ENCODE measurements at regions not wholly inside any gene's neighbourhood (a gene's known extent, or its start where the extent isn't known, plus 50 kb on each side); places are given as distances from the start of the nearest gene placed in this dataset.

DNA sequence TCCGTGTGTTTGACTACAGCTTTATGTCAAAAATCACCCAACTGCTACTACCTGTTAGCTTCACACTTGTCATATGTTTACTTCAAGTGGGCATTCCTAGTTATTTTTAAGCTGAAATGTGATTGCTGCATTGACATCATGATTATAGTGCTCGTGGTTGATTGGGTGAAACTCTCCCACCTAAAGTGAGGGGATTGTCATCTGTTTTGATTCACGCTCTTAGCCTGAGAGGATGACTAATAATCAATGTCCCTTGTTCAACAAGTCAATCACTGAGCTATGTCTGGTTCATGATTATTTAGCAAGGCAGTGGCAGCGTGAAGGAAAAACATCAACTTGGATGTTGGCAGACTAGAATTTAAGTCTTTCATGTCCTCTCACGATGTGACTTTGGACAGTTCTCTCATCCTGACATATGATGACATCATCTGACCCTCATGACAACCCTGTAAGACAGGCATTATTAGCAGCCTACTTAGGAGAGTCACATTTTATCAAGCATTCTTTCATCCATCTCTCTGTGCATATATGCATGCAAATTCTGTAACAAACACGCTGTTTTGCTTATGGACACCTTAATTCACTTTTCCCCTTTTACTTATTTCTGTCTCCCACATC lies 352.6 kb upstream of the ZMIZ1 start:
- TF ChIP-seq, protein P1, sequence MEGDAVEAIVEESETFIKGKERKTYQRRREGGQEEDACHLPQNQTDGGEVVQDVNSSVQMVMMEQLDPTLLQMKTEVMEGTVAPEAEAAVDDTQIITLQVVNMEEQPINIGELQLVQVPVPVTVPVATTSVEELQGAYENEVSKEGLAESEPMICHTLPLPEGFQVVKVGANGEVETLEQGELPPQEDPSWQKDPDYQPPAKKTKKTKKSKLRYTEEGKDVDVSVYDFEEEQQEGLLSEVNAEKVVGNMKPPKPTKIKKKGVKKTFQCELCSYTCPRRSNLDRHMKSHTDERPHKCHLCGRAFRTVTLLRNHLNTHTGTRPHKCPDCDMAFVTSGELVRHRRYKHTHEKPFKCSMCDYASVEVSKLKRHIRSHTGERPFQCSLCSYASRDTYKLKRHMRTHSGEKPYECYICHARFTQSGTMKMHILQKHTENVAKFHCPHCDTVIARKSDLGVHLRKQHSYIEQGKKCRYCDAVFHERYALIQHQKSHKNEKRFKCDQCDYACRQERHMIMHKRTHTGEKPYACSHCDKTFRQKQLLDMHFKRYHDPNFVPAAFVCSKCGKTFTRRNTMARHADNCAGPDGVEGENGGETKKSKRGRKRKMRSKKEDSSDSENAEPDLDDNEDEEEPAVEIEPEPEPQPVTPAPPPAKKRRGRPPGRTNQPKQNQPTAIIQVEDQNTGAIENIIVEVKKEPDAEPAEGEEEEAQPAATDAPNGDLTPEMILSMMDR (conservative IDR thresholded peaks at IDR 0.05 in 1 of 2, IDR thresholded peaks at IDR 0.05 in 1 of 2; ENCODE audit: low read depth in 1 of 2, low read length in 2 of 2): no peak
- TF ChIP-seq EZH2 (IDR thresholded peaks at IDR 0.05; ENCODE audit: low read length, missing control alignments): no peak
